Activated CD8-positive, alpha-beta T cell treated with anti-CD3 and anti-CD28 coated beads for 36 hours (primary cell): ENCODE measurements at regions not wholly inside any gene's neighbourhood (a gene's known extent, or its start where the extent isn't known, plus 50 kb on each side); places are given as distances from the start of the nearest gene placed in this dataset.

Experiments used
- ATAC-seq: fragments of 200-7000 bp; cut with Tn5 transposase; one replicate; pipeline ENCODE4 v1.10.0; 2021; ENCODE audit warnings: mild to moderate bottlenecking, moderate library complexity
- CTCF ChIA-PET: fragments of 350-600 bp; sonication (Branson Sonifier 250); formaldehyde crosslinking; loops from one replicate; lab custom pipeline; 2021; ENCODE audit warnings: antibody characterized with exemption; lab: Charles Lee
- POLR2A ChIA-PET: fragments of 350-600 bp; sonication (Branson Sonifier 250); formaldehyde crosslinking; loops from one replicate; lab custom pipeline; 2021; ENCODE audit warnings: antibody characterized with exemption; lab: Charles Lee
- DNase-seq: peaks from one replicate; pipeline ENCODE4 v3.0.0-alpha.2; 2020
- H3K27ac Mint-ChIP-seq: one replicate; pipeline ENCODE4 v1.8.0; 2021; ENCODE audit warnings: mild to moderate bottlenecking, mixed read lengths
- H3K27me3 Mint-ChIP-seq: one replicate; pipeline ENCODE4 v1.8.0; 2021; ENCODE audit warnings: mixed read lengths
- H3K36me3 Mint-ChIP-seq: one replicate; pipeline ENCODE4 v1.8.0; 2021; ENCODE audit warnings: low read depth, mixed read lengths
- H3K4me1 Mint-ChIP-seq: one replicate; pipeline ENCODE4 v1.8.0; 2021; ENCODE audit warnings: low read depth, mixed read lengths
- H3K4me3 Mint-ChIP-seq: one replicate; pipeline ENCODE4 v1.8.0; 2021; ENCODE audit warnings: mild to moderate bottlenecking, moderate library complexity, mixed read lengths
- H3K9me3 Mint-ChIP-seq: one replicate; pipeline ENCODE4 v1.8.0; 2021; ENCODE audit warnings: mixed read lengths
- CTCF ChIP-seq: fragments of 200-600 bp; IDR thresholded peaks from one replicate; pipeline ENCODE4 v1.8.0; 2022; ENCODE audit warnings: antibody characterized with exemption, mild to moderate bottlenecking
- intact Hi-C: fragments of 100-400 bp; cut with micrococcal nuclease; formaldehyde crosslinking; loops from one replicate; pipeline ENCODE4 v1.10.0; 2022

GRCh38 chr7:113698556-113699220 lies 220.1 kb downstream of the PPP1R3A start:
- H3K4me3 Mint-ChIP-seq = no peak overlapping the region

GRCh38 chr7:113694149-113694548 lies 224.7 kb downstream of the PPP1R3A start:
- H3K4me1 Mint-ChIP-seq = no peaks in the 10 kb centered on the region
- DNase-seq (no peak), ATAC-seq (no peak)
- H3K36me3 Mint-ChIP-seq = no peaks in the 10 kb centered on the region
- H3K4me3 Mint-ChIP-seq = no peak overlapping the region
- ChIA-PET CTCF (interaction anchor here (1.7 kb wide), 1 partner anchor 17 kb away, joined by 7 read pairs; no protein-coding TSS in a partner anchor), POLR2A (no interaction called here)
- TF ChIP-seq CTCF = no peak
- intact Hi-C loops = loop anchor here (5.0 kb wide), 1 partner anchor 52 kb away; no protein-coding TSS in a partner anchor
- H3K27me3 Mint-ChIP-seq = peaks cover 1% of the 10 kb centered on the region
- no peaks in the 10 kb centered on the region for H3K9me3 Mint-ChIP-seq
- no peak overlapping the region for H3K27ac Mint-ChIP-seq

More at GRCh38 chr7:113698556-113699220, 220.1 kb downstream of the PPP1R3A start:
- Mint-ChIP-seq H3K36me3 (no peaks in the 10 kb centered on the region), H3K27ac (no peak overlapping the region), H3K27me3 (peaks cover 1% of the 10 kb centered on the region), H3K9me3 (no peaks in the 10 kb centered on the region), H3K4me1 (no peaks in the 10 kb centered on the region)
- DNase-seq = peak; percentile 7
- CTCF ChIA-PET = interaction anchor here (0.6 kb wide), 1 partner anchor 16 kb away, joined by 3 read pairs; no protein-coding TSS in a partner anchor
- ATAC-seq = no peak
- peak; percentile 70 for TF ChIP-seq CTCF
- POLR2A ChIA-PET = no interaction called here
- intact Hi-C loops = no loop called here

- CTCF ChIA-PET = no interaction called here
- TF ChIP-seq CTCF = no peak
- H3K27me3 Mint-ChIP-seq = no peaks in the 10 kb centered on the region
- intact Hi-C loops = no loop called here
- H3K36me3 Mint-ChIP-seq = no peaks in the 10 kb centered on the region
- H3K4me3 Mint-ChIP-seq = no peak overlapping the region
- POLR2A ChIA-PET = no interaction called here
- H3K9me3 Mint-ChIP-seq = peaks cover 1% of the 10 kb centered on the region
- no peak overlapping the region for H3K27ac Mint-ChIP-seq
- DNase-seq (no peak), ATAC-seq (no peak)
- H3K4me1 Mint-ChIP-seq = no peaks in the 10 kb centered on the region
Measured at GRCh38 chr7:113684165-113684564, 234.6 kb downstream of the PPP1R3A start.

GRCh38 chr7:113677811-113678210 lies 241.0 kb downstream of the PPP1R3A start:
- Mint-ChIP-seq H3K4me3 (no peak overlapping the region), H3K27me3 (no peaks in the 10 kb centered on the region), H3K36me3 (no peaks in the 10 kb centered on the region), H3K4me1 (no peaks in the 10 kb centered on the region), H3K9me3 (no peaks in the 10 kb centered on the region), H3K27ac (no peak overlapping the region)
- DNase-seq (no peak), ATAC-seq (no peak)
- ChIA-PET POLR2A (no interaction called here), CTCF (no interaction called here)
- intact Hi-C loops = no loop called here
- TF ChIP-seq CTCF = no peak

- POLR2A ChIA-PET = no interaction called here
Measured at GRCh38 chr7:113664867-113665266, 253.9 kb downstream of the PPP1R3A start.

More at GRCh38 chr7:113664867-113665266, 253.9 kb downstream of the PPP1R3A start:
- H3K27ac Mint-ChIP-seq = no peak overlapping the region
- H3K9me3 Mint-ChIP-seq = peaks cover 3% of the 10 kb centered on the region
- intact Hi-C loops = no loop called here
- H3K36me3 Mint-ChIP-seq = no peaks in the 10 kb centered on the region
- no peak for ATAC-seq
- DNase-seq = no peak
- TF ChIP-seq CTCF = no peak
- H3K4me3 Mint-ChIP-seq = no peak overlapping the region
- no peaks in the 10 kb centered on the region for H3K27me3 Mint-ChIP-seq
- CTCF ChIA-PET = no interaction called here
- no peaks in the 10 kb centered on the region for H3K4me1 Mint-ChIP-seq
